ENCODE measurements at regions not wholly inside any gene's neighbourhood (a gene's known extent, or its start where the extent isn't known, plus 50 kb on each side); places are given as distances from the start of the nearest gene placed in this dataset.

DNA sequence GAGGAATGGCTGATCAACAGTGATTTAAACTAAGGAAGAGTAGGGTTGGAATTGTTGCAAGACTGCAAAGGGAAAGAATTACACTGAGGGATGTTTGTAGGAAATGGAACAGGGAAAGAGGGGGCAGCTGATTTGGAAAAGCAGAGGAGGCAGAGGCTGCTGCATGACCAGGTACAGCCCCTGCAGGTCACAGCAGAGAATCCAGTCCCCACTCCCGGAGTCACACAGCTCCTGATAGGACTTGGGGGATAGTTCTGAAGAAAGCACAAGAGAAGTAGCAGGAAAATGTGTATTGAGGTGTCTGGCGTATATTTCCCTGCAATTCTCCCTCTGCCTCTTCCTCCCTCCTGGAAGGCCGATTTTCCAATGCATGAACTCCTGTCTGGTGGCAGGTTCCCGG is 92.5 kb upstream of the PDE10A start:
- H2AFZ ChIP-seq (ENCODE audit: low read depth, low read length): no peak overlapping the region
- H3K27me3 ChIP-seq (ENCODE audit: low read depth, low read length): no peaks in the 10 kb centered on the region
- H4K20me1 ChIP-seq (ENCODE audit: insufficient read depth, low read length): no peaks in the 10 kb centered on the region
- H3K4me2 ChIP-seq (ENCODE audit: low read length): no peak overlapping the region
- H3K4me3 ChIP-seq (ENCODE audit: low read length): no peak overlapping the region
- no peaks in the 10 kb centered on the region for H3K4me1 ChIP-seq (ENCODE audit: low read length)
- H3K36me3 ChIP-seq (replicated peaks; ENCODE audit: low read depth, low read length): no peaks in the 10 kb centered on the region
- TF ChIP-seq, protein P1, sequence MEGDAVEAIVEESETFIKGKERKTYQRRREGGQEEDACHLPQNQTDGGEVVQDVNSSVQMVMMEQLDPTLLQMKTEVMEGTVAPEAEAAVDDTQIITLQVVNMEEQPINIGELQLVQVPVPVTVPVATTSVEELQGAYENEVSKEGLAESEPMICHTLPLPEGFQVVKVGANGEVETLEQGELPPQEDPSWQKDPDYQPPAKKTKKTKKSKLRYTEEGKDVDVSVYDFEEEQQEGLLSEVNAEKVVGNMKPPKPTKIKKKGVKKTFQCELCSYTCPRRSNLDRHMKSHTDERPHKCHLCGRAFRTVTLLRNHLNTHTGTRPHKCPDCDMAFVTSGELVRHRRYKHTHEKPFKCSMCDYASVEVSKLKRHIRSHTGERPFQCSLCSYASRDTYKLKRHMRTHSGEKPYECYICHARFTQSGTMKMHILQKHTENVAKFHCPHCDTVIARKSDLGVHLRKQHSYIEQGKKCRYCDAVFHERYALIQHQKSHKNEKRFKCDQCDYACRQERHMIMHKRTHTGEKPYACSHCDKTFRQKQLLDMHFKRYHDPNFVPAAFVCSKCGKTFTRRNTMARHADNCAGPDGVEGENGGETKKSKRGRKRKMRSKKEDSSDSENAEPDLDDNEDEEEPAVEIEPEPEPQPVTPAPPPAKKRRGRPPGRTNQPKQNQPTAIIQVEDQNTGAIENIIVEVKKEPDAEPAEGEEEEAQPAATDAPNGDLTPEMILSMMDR (IDR thresholded peaks at IDR 0.05; ENCODE audit: low read depth, low read length): no peak
- no peak for TF ChIP-seq EZH2phosphoT487 (IDR thresholded peaks at IDR 0.05; ENCODE audit: low read depth)
- no peak overlapping the region for H3K27ac ChIP-seq (ENCODE audit: low read length)
- no peaks in the 10 kb centered on the region for H3K9me3 ChIP-seq (ENCODE audit: insufficient read depth, low read length)
- H3K79me2 ChIP-seq (ENCODE audit: low read length): no peaks in the 10 kb centered on the region
- H3K9ac ChIP-seq (ENCODE audit: low read length): no peak overlapping the region

DNA sequence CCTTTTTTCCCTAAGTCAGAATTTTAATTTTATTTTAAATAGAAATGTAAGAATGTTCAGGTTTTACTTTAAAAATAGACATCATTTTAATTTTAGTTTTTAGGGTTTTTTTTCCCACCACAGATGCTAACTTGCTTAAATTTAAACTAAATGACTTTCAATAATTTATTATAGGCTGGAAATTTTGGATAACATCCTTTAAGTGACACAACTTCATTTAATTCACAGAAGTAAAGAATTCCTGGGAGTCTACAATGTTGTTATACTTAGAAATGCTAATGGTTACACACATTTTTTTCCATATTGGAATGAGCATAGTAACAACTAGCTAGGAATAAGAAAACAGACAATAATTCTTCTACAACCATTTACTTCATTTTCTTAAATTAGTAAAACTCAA is 90.5 kb upstream of the PDE10A start:
- no peaks in the 10 kb centered on the region for H3K79me2 ChIP-seq (ENCODE audit: low read length)
- H4K20me1 ChIP-seq (ENCODE audit: insufficient read depth, low read length): no peaks in the 10 kb centered on the region
- no peaks in the 10 kb centered on the region for H3K27me3 ChIP-seq (ENCODE audit: low read depth, low read length)
- no peak for TF ChIP-seq EZH2phosphoT487 (IDR thresholded peaks at IDR 0.05; ENCODE audit: low read depth)
- TF ChIP-seq, protein P1 (IDR thresholded peaks at IDR 0.05; ENCODE audit: low read depth, low read length): no peak
- H3K36me3 ChIP-seq (replicated peaks; ENCODE audit: low read depth, low read length): no peaks in the 10 kb centered on the region
- no peak overlapping the region for H3K4me3 ChIP-seq (ENCODE audit: low read length)
- no peak overlapping the region for H3K9ac ChIP-seq (ENCODE audit: low read length)
- H2AFZ ChIP-seq (ENCODE audit: low read depth, low read length): no peak overlapping the region
- no peaks in the 10 kb centered on the region for H3K4me1 ChIP-seq (ENCODE audit: low read length)
- no peak overlapping the region for H3K27ac ChIP-seq (ENCODE audit: low read length)
- no peak overlapping the region for H3K4me2 ChIP-seq (ENCODE audit: low read length)
- no peaks in the 10 kb centered on the region for H3K9me3 ChIP-seq (ENCODE audit: insufficient read depth, low read length)

DNA sequence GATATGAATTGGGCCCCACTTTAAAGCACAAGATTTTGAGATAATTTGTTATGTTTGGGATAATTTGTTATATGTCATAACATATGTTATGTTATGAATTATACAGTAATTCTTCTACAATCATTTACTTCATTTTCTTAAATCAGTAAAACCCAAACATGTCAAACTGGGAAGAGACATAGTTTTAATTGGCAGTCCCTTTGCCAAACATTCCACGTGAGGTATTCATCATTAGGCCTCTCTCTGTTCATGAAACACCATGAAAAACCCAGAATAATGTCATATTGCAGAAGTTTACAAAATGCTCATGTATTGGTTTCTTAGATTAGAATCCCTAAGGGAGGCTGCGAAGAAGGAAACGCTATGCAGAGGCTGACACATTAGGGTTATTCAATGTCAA is 89.4 kb upstream of the PDE10A start:
- H3K4me3 ChIP-seq (ENCODE audit: low read length): no peak overlapping the region
- H4K20me1 ChIP-seq (ENCODE audit: insufficient read depth, low read length): no peaks in the 10 kb centered on the region
- H3K4me1 ChIP-seq (ENCODE audit: low read length): no peaks in the 10 kb centered on the region
- H3K36me3 ChIP-seq (replicated peaks; ENCODE audit: low read depth, low read length): no peaks in the 10 kb centered on the region
- H3K9ac ChIP-seq (ENCODE audit: low read length): no peak overlapping the region
- no peak overlapping the region for H3K27ac ChIP-seq (ENCODE audit: low read length)
- H3K4me2 ChIP-seq (ENCODE audit: low read length): no peak overlapping the region
- H3K27me3 ChIP-seq (ENCODE audit: low read depth, low read length): no peaks in the 10 kb centered on the region
- H3K9me3 ChIP-seq (ENCODE audit: insufficient read depth, low read length): no peaks in the 10 kb centered on the region
- H3K79me2 ChIP-seq (ENCODE audit: low read length): no peaks in the 10 kb centered on the region
- TF ChIP-seq, protein P1 (IDR thresholded peaks at IDR 0.05; ENCODE audit: low read depth, low read length): no peak
- TF ChIP-seq EZH2phosphoT487 (IDR thresholded peaks at IDR 0.05; ENCODE audit: low read depth): no peak
- H2AFZ ChIP-seq (ENCODE audit: low read depth, low read length): no peak overlapping the region

DNA sequence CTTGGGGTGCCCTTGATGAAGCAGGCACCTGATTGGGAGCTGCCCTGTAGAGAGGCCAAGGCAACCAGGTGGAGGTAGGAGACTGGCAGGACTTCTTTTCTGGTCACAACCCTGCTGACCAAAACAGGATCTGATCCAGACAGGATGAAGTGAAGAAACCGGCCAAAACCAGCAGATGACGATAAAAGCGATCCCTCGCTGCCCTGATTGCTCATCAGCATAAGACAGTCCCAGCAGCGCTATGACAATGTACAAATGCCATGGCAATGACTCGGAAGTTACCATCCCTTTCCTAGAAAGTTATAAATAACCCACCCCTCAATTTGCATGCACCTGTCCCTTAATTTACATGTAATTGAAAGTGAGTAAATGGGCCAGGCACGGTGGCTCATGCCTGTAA is 88.4 kb upstream of the PDE10A start:
- Histone ChIP-seq H2AFZ (ENCODE audit: low read depth, low read length) (no peak overlapping the region), H3K79me2 (ENCODE audit: low read length) (no peaks in the 10 kb centered on the region), H3K36me3 (replicated peaks; ENCODE audit: low read depth, low read length) (no peaks in the 10 kb centered on the region), H3K9me3 (ENCODE audit: insufficient read depth, low read length) (no peaks in the 10 kb centered on the region), H4K20me1 (ENCODE audit: insufficient read depth, low read length) (no peaks in the 10 kb centered on the region), H3K9ac (ENCODE audit: low read length) (no peak overlapping the region), H3K27ac (ENCODE audit: low read length) (no peak overlapping the region), H3K4me1 (ENCODE audit: low read length) (no peaks in the 10 kb centered on the region), H3K4me3 (ENCODE audit: low read length) (no peak overlapping the region), H3K4me2 (ENCODE audit: low read length) (no peak overlapping the region), H3K27me3 (ENCODE audit: low read depth, low read length) (no peaks in the 10 kb centered on the region)
- no peak for TF ChIP-seq EZH2phosphoT487 (IDR thresholded peaks at IDR 0.05; ENCODE audit: low read depth)
- TF ChIP-seq, protein P1 (IDR thresholded peaks at IDR 0.05; ENCODE audit: low read depth, low read length): no peak

All from OCI-LY3 (cell line).